KMS-11 (cell line): ENCODE measurements at regions not wholly inside any gene's neighbourhood (a gene's known extent, or its start where the extent isn't known, plus 50 kb on each side); places are given as distances from the start of the nearest gene placed in this dataset.

Source experiments
- H2AFZ ChIP-seq: fragments of 200-600 bp; sonication (generic); 2 replicates; pipeline ENCODE4 v1.6.1; 2016; ENCODE audit warnings: antibody characterized with exemption, mixed run types, low read depth
- H3K27ac ChIP-seq: fragments of 200-600 bp; sonication (generic); 2 replicates; pipeline ENCODE4 v1.6.1; 2016; ENCODE audit warnings: mild to moderate bottlenecking, mixed run types
- H3K27me3 ChIP-seq: fragments of 200-600 bp; sonication (generic); 2 replicates; pipeline ENCODE4 v1.6.1; 2017; ENCODE audit warnings: mild to moderate bottlenecking, low read depth, mixed run types, moderate library complexity; ENCODE audit not compliant: insufficient read depth
- H3K36me3 ChIP-seq: fragments of 200-600 bp; sonication (generic); 2 replicates; pipeline ENCODE4 v1.6.1; 2017; ENCODE audit warnings: mild to moderate bottlenecking, mixed run types; ENCODE audit not compliant: insufficient read depth
- H3K4me1 ChIP-seq: fragments of 200-600 bp; sonication (generic); 2 replicates; pipeline ENCODE4 v1.6.1; 2016; ENCODE audit warnings: mild to moderate bottlenecking, low read depth, mixed run types; ENCODE audit not compliant: poor library complexity, severe bottlenecking
- H3K4me2 ChIP-seq: fragments of 200-600 bp; sonication (generic); 2 replicates; pipeline ENCODE4 v1.7.0; 2016; ENCODE audit warnings: mild to moderate bottlenecking, mixed run types
- H3K4me3 ChIP-seq: fragments of 200-600 bp; sonication (generic); IDR thresholded peaks from 2 replicates; pipeline ENCODE4 v1.6.1; 2017; ENCODE audit warnings: low read depth, low read length, mixed read lengths; ENCODE audit not compliant: insufficient read depth
- H3K79me2 ChIP-seq: fragments of 200-600 bp; sonication (generic); 2 replicates; pipeline ENCODE4 v1.6.1; 2016; ENCODE audit warnings: low read depth, mixed run types; ENCODE audit not compliant: insufficient read depth
- H3K9ac ChIP-seq: fragments of 200-600 bp; sonication (generic); 2 replicates; pipeline ENCODE4 v1.6.1; 2016; ENCODE audit warnings: mild to moderate bottlenecking, mixed run types
- H4K20me1 ChIP-seq: fragments of 200-600 bp; sonication (generic); 2 replicates; pipeline ENCODE4 v1.6.1; 2016; ENCODE audit warnings: mild to moderate bottlenecking, mixed run types; ENCODE audit not compliant: insufficient read depth
- TF ChIP-seq, protein P1 (sequence below): fragments of 200-600 bp; sonication (generic); conservative IDR thresholded peaks from 2 replicates; pipeline ENCODE4 v1.6.1; 2017; ENCODE audit warnings: low read depth, mild to moderate bottlenecking, antibody characterized with exemption, low read length, moderate library complexity, mixed read lengths

DNA sequence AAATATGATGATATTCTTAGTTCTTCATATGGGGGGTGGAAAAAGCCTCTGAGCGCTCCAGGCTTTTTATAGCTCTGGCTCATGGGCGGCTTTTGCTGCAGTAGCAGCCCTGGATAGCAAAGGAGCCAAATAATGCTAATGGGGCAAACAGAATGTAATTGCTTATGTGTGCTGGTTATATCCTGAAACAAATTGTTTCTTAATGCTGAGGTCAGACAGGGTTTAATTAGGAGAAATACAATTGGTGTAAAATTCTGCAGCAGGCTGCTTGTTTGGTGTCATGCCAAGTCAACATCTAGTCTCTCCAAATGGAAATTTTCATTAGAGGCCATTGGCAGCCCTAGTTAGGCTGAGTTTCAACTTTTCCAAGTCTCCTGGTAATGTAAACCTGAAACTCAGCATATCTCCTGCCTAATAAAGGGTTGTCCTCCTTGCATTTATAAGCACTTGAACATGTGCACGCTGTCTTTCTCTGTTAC is 530.1 kb upstream of the NOX3 start:
- Histone ChIP-seq H3K4me1 (no peaks in the 10 kb centered on the region), H3K27ac (no peak overlapping the region), H3K4me2 (no peak overlapping the region), H3K4me3 (no peak overlapping the region), H2AFZ (no peak overlapping the region), H3K27me3 (no peaks in the 10 kb centered on the region), H4K20me1 (no peaks in the 10 kb centered on the region), H3K79me2 (no peaks in the 10 kb centered on the region), H3K36me3 (no peaks in the 10 kb centered on the region), H3K9ac (no peak overlapping the region)
- TF ChIP-seq, protein P1, sequence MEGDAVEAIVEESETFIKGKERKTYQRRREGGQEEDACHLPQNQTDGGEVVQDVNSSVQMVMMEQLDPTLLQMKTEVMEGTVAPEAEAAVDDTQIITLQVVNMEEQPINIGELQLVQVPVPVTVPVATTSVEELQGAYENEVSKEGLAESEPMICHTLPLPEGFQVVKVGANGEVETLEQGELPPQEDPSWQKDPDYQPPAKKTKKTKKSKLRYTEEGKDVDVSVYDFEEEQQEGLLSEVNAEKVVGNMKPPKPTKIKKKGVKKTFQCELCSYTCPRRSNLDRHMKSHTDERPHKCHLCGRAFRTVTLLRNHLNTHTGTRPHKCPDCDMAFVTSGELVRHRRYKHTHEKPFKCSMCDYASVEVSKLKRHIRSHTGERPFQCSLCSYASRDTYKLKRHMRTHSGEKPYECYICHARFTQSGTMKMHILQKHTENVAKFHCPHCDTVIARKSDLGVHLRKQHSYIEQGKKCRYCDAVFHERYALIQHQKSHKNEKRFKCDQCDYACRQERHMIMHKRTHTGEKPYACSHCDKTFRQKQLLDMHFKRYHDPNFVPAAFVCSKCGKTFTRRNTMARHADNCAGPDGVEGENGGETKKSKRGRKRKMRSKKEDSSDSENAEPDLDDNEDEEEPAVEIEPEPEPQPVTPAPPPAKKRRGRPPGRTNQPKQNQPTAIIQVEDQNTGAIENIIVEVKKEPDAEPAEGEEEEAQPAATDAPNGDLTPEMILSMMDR: no peak

DNA sequence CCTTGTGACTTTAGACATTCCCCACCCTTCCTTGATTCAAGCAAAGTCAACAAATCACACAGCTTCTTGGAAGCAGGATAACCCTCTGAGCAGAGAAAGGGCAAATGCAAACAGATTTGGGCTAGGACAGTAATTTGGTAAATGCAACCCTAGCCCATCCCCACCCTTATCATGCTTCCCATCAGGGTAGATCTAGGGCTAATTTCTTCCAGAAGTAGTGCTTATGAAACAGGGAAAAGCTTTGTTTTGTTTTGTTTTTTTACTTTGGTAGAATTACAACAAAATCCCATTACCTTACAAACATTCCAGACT is 525.1 kb upstream of the NOX3 start:
- Histone ChIP-seq H2AFZ (no peak overlapping the region), H3K4me3 (no peak overlapping the region), H3K4me1 (no peaks in the 10 kb centered on the region), H4K20me1 (no peaks in the 10 kb centered on the region), H3K36me3 (no peaks in the 10 kb centered on the region), H3K79me2 (no peaks in the 10 kb centered on the region), H3K27me3 (no peaks in the 10 kb centered on the region), H3K4me2 (no peak overlapping the region), H3K9ac (no peak overlapping the region), H3K27ac (no peak overlapping the region)
- TF ChIP-seq, protein P1: no peak

DNA sequence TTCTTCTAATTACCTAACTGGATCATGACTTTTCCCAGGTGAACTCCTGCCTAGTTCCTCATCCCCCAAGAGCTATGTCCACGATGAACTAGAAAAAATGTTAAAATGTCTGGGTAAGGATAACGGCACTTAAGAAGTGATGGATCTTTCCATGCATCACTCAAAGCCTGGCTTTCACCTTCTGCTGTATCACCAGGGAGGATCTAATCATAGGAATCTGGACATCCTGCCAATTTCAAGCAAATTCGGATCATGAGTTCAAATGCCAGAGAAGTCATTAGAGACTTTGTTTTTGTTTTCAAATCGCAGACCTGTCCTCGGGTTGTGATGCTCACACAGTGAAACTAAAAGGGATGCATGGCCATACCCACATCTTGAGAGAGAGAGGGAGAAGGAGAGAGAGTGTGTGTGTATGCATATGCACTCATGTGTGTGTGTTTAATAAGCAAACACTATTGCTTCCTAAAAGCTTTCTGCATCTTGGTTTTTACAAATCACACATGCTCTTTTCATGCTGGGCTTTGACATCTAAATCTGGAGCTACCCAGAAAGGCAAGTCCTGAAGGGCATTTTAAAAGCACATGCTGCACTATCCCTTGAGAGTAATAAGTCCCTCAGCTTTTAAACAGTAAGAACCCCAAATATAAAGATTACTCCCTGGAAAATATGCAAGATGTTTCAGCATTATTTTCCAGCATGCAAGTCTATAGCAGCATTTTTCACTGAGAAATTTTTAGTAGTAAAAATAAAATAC is 524.6 kb upstream of the NOX3 start:
- no peaks in the 10 kb centered on the region for H3K27me3 ChIP-seq
- no peak overlapping the region for H3K9ac ChIP-seq
- no peaks in the 10 kb centered on the region for H3K79me2 ChIP-seq
- TF ChIP-seq, protein P1: no peak
- no peaks in the 10 kb centered on the region for H3K4me1 ChIP-seq
- H4K20me1 ChIP-seq: no peaks in the 10 kb centered on the region
- H3K4me3 ChIP-seq: no peak overlapping the region
- H3K36me3 ChIP-seq: no peaks in the 10 kb centered on the region
- no peak overlapping the region for H3K4me2 ChIP-seq
- H2AFZ ChIP-seq: no peak overlapping the region
- no peak overlapping the region for H3K27ac ChIP-seq

DNA sequence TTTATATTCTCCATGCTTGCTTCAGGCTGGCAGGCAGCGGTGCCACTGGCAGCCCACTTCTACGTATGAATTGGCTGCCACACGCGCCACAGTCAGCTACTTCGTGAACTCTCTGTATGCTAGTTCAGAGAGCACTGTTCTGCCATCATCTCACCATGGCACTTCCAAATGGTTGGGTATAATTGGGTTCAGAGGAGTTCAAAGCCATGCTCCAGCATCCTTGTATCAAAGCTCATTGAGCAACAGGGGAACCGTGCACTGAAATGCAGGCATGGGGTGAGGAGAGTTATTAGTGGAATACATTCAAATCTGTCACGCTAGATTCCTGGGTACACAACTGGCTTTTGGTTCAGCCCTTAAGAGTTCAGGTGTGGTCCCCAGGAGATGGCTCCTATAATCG is 519.9 kb upstream of the NOX3 start:
- Histone ChIP-seq H3K4me1 (no peaks in the 10 kb centered on the region), H3K4me3 (no peak overlapping the region), H3K27me3 (no peaks in the 10 kb centered on the region), H3K79me2 (no peaks in the 10 kb centered on the region), H4K20me1 (no peaks in the 10 kb centered on the region), H2AFZ (no peak overlapping the region), H3K4me2 (no peak overlapping the region), H3K36me3 (no peaks in the 10 kb centered on the region), H3K9ac (no peak overlapping the region), H3K27ac (no peak overlapping the region)
- TF ChIP-seq, protein P1: no peak
